Peyer's patch (tissue), 4 donors: ENCODE measurements at regions not wholly inside any gene's neighbourhood (a gene's known extent, or its start where the extent isn't known, plus 50 kb on each side); places are given as distances from the start of the nearest gene placed in this dataset.

ENCODE experiments used
- POLR2A ChIP-seq, 2 donors: fragments of 450-650 bp; IDR thresholded peaks; one replicate each; pipeline ENCODE4 v1.5.1; 2017; ENCODE audit warnings: antibody characterized with exemption in 2 of 2, mild to moderate bottlenecking in 2 of 2, moderate library complexity in 2 of 2
- TF ChIP-seq, protein P1 (sequence below), 6 experiments: fragments of 450-650 bp in 4 of 6; fragments of 200-600 bp in 2 of 6; sonication (generic) in 1 of 6; IDR thresholded peaks; one replicate each; pipeline ENCODE4 v1.5.1; 2017 to 2019; ENCODE audit warnings: antibody characterized with exemption in 6 of 6, mild to moderate bottlenecking in 3 of 6, moderate library complexity in 1 of 6

DNA sequence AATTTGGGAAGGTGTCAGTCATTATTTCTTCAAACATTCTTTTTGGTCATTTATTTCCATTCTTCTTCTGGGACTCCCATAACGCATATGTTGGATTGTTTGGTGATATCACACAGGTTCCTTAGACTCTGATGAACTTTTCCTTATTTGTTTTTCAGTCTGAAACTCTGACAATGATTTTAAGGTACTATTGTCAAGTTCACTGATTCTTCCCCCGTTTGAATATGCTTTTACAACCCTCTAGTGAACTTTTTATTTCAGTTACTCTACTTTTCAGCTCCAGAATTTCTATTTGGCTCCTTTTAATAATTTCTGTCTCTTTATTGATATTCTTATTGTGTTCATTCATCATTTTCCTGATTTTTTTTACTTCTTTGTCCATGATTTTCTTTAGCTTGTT lies 92.5 kb upstream of the RORB start:
- TF ChIP-seq, protein P1, sequence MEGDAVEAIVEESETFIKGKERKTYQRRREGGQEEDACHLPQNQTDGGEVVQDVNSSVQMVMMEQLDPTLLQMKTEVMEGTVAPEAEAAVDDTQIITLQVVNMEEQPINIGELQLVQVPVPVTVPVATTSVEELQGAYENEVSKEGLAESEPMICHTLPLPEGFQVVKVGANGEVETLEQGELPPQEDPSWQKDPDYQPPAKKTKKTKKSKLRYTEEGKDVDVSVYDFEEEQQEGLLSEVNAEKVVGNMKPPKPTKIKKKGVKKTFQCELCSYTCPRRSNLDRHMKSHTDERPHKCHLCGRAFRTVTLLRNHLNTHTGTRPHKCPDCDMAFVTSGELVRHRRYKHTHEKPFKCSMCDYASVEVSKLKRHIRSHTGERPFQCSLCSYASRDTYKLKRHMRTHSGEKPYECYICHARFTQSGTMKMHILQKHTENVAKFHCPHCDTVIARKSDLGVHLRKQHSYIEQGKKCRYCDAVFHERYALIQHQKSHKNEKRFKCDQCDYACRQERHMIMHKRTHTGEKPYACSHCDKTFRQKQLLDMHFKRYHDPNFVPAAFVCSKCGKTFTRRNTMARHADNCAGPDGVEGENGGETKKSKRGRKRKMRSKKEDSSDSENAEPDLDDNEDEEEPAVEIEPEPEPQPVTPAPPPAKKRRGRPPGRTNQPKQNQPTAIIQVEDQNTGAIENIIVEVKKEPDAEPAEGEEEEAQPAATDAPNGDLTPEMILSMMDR (IDR thresholded peaks at IDR 0.05) = no peak
- no peak for TF ChIP-seq POLR2A (IDR thresholded peaks at IDR 0.05)
